Lower leg skin (tissue), 4 donors: ENCODE measurements at regions not wholly inside any gene's neighbourhood (a gene's known extent, or its start where the extent isn't known, plus 50 kb on each side); places are given as distances from the start of the nearest gene placed in this dataset.

ENCODE experiments used
- DNase-seq, 2 donors: peaks; one replicate each; pipeline ENCODE4 v3.0.0-alpha.2; 2019; ENCODE audit warnings: low spot score in 2 of 2
- H3K4me3 ChIP-seq: fragments of 200-600 bp; sonication (generic); 2 replicates; pipeline ENCODE4 v1.5.1; 2017; ENCODE audit warnings: mild to moderate bottlenecking, low read depth; ENCODE audit not compliant: poor library complexity, severe bottlenecking
- CTCF ChIP-seq, 3 donors: fragments of 450-650 bp; IDR thresholded peaks; one replicate each; pipeline ENCODE4 v1.5.1; 2016; ENCODE audit warnings: antibody characterized with exemption in 3 of 3, mild to moderate bottlenecking in 3 of 3, moderate library complexity in 2 of 3
- POLR2A ChIP-seq, 2 donors: fragments of 450-650 bp; IDR thresholded peaks; one replicate each; pipeline ENCODE4 v1.6.1; 2016 to 2017; ENCODE audit warnings: antibody characterized with exemption in 2 of 2, mild to moderate bottlenecking in 1 of 2, moderate library complexity in 1 of 2
- WGBS, 2 donors: methylation state at CpG; one replicate each; pipeline ENCODE4 v1.1.5; 2018; 5-methylcytosine and 5-hydroxymethylcytosine counted together
- intact Hi-C: fragments of 100-400 bp; cut with DNase I; formaldehyde crosslinking; loops from one replicate; pipeline ENCODE4 v1.15.0; 2023; ENCODE audit warnings: low total_unique reads

- no peak overlapping the region for H3K4me3 ChIP-seq
- intact Hi-C loops = no loop called here
- 75 to 90% methylated on average over 2 of the region's 2 CpGs for WGBS, 2 donors
- no peak for TF ChIP-seq CTCF (IDR thresholded peaks at IDR 0.05)
- TF ChIP-seq POLR2A (IDR thresholded peaks at IDR 0.05) = no peak
- DNase-seq = no peak
These were observed 189.2 kb upstream of the COL1A2 start for GRCh38 chr7:94205529-94205928.

- no peak for TF ChIP-seq CTCF (IDR thresholded peaks at IDR 0.05)
- no peak for TF ChIP-seq POLR2A (IDR thresholded peaks at IDR 0.05)
- WGBS, 2 donors = 68 to 73% methylated on average over 2 of the region's 2 CpGs
- intact Hi-C loops = no loop called here
- H3K4me3 ChIP-seq = no peak overlapping the region
- no peak for DNase-seq
These were observed 188.4 kb upstream of the COL1A2 start for GRCh38 chr7:94206295-94206694.

GRCh38 chr7:94212160-94212559 lies 182.5 kb upstream of the COL1A2 start:
- H3K4me3 ChIP-seq = no peak overlapping the region
- TF ChIP-seq POLR2A (IDR thresholded peaks at IDR 0.05) (no peak), CTCF (IDR thresholded peaks at IDR 0.05) (no peak)
- intact Hi-C loops = no loop called here
- DNase-seq = no peak
- WGBS, 2 donors = 86 to 90% methylated on average over 1 of the region's 1 CpG

- 67% methylated on average over 3 of the region's 3 CpGs for WGBS, 2 donors
- TF ChIP-seq CTCF (IDR thresholded peaks at IDR 0.05) (no peak), POLR2A (IDR thresholded peaks at IDR 0.05) (no peak)
- intact Hi-C loops = no loop called here
- H3K4me3 ChIP-seq = no peak overlapping the region
- no peak for DNase-seq
These were observed 177.7 kb upstream of the COL1A2 start for GRCh38 chr7:94216944-94217461.

- intact Hi-C loops = no loop called here
- H3K4me3 ChIP-seq = no peak overlapping the region
- no peak for DNase-seq
- no peak for TF ChIP-seq POLR2A (IDR thresholded peaks at IDR 0.05)
- no peak for TF ChIP-seq CTCF (IDR thresholded peaks at IDR 0.05)
- 82 to 87% methylated on average over 2 of the region's 2 CpGs for WGBS, 2 donors
These were observed 176.9 kb upstream of the COL1A2 start for GRCh38 chr7:94217766-94218165.

GRCh38 chr7:94222516-94222915 lies 172.2 kb upstream of the COL1A2 start:
- intact Hi-C loops = no loop called here
- TF ChIP-seq POLR2A (IDR thresholded peaks at IDR 0.05) = no peak
- TF ChIP-seq CTCF (IDR thresholded peaks at IDR 0.05) = no peak
- 71 to 82% methylated on average over 2 of the region's 2 CpGs for WGBS, 2 donors
- no peak for DNase-seq
- no peak overlapping the region for H3K4me3 ChIP-seq
